GM21423 (cell line): ENCODE measurements at regions not wholly inside any gene's neighbourhood (a gene's known extent, or its start where the extent isn't known, plus 50 kb on each side); places are given as distances from the start of the nearest gene placed in this dataset.
"Not testable (repeated sequence)": the region's sequence is repeated elsewhere in the genome, so short reads cannot be mapped to it uniquely, and the experiment has no call there.

ENCODE experiments used
- ATAC-seq: cut with Tn5 transposase; IDR thresholded peaks from one replicate; pipeline ENCODE4 v1.9.1; 2021; ENCODE audit warnings: mild to moderate bottlenecking, moderate library complexity; ENCODE audit not compliant: unreplicated experiment

DNA sequence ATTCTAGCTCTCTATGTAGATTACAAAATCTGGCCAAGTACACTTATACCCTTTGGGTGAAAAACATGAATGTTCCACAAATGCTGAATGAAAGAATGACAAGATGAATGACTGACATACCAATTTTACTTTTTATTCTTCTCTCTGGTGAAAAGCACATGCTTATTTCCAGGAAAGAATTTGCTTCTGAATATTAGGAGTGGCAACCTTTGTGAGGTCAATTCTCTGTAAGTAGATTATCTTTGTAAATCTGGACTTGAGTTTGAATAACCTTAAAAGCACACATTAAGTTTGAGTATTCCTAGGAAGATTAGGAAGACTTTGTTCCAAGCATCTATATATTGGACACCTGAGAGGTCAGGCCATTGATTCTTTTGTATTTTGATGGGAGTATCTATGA is 78.1 kb upstream of the P2RY1 start:
- ATAC-seq, result no peak

DNA sequence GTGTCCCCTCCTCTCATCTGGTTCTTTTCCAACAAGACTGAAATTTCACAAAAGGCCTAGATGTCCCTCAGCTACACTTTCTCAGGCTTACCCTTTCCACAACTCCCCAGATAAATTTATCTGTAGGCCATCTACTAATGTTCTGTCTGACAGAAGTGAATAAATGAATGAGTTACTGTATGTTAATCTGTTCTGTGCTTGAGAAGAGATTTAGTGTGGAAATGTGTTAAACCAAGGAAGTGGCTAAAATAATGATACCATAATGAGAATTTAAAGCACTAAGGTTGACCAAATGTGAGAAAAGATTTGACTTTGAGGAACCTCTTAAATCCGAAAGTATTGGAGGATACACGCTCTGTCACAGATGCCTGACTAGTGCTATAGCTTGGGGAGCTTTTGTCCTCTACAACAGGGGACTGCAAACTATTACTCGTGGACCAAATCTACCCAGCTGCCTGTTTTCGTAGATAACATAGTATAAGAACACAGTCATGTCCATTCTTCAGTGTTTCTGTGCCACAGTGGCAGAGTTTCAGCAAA is 74.8 kb upstream of the P2RY1 start:
- no peak for ATAC-seq

DNA sequence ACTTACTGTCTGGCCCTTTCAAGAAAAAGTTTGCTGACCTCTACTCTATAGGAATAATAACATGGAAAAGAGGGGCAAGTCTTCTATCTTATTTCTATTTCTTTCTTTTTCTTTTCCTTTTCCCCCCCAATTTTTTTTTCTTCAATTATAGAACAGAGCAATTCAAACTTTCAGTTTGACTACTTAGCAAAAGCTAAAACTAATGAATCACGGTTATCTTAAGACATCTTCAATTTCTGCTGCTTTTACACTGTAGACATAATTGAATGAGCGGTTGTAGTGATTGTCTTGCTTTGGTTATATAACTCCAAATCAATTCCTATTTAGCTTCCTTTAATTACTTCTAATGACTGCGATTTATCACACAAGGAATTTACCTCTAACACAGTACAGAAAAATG is 74.3 kb upstream of the P2RY1 start:
- ATAC-seq, result no peak

DNA sequence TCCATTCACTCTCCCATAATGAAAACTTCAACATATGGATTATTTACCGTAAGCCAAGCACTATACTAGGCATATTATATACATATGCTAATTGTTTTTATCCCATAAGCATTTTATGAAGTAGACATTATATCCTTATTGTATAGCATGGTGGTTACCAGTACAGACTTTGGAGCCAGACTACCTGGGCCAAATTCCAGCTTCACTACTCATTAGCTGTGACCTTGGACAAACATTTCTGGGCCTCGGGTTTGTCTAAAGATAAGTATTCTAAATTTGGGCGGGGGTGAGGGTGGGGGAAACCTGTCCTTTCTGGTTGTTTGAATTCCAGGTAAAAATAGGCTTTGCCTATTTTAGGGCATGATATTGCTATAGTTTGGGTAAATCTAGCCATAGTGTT is 66.5 kb upstream of the P2RY1 start:
- no peak for ATAC-seq

DNA sequence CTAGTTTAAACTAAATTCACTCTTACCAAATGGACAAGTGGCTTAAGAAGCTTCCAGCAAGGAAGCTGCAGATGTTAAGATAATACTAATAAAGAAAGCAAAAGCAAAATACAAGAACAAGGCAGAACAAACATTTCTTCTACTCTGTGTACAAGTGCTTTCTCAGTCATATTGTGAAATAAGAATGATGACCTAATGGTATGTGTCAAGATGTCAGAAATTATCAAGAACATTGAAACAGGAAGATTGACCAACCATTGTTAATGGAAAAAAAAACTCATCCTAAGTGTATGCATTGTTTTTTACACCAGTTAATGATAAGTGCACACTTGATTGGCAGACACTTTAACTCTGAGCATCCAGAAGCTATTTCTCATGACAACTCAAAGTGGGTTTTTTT is 65.4 kb upstream of the P2RY1 start:
- ATAC-seq, result no peak

DNA sequence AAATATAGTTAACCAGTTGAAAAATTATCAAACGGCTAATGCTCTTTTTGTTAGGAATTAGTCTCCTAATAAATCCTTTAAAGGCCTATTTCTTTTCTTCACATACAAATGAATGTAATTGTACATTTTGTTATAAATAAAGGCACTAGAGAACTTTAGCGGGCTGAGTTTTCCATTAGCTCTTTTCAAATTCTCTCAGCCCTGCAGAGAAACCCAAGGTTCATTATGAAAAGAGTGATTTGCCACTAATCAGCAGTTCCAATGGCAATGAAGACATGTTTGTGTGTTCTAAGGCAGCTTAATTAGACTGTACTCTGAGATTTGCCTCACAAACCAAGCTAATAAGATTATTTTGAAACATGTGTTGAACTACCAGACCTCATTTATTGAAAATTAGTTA is 64.6 kb upstream of the P2RY1 start:
- no peak for ATAC-seq

GRCh38 chr3:152771120-152771519 is 63.8 kb upstream of the P2RY1 start:
- no peak for ATAC-seq

GRCh38 chr3:152772674-152773225 is 62.2 kb upstream of the P2RY1 start:
- no peak for ATAC-seq

DNA sequence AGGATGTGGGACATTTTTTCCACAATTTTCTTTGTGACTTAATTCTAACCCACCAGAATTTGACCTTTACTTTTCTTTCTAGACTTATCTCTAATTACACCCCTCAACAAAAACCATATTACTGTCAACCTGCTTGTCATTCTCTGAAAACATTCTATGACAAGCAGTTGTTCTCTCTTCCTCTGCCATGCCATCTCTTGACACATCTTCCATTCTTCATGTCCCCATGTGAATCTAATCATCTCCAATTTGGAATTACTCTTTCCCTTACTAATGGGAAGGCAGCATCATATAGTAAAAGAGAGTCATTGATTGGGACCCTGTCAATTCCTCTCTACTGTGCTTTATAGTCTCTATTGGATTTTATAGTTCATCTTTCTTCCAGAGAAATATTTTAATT is 61.3 kb upstream of the P2RY1 start:
- ATAC-seq, result no peak

- not testable (repeated sequence) for ATAC-seq
These were observed 60.7 kb upstream of the P2RY1 start for GRCh38 chr3:152774230-152774629.

- ATAC-seq, result no peak
These were observed 56.9 kb upstream of the P2RY1 start for GRCh38 chr3:152778022-152778421.

- ATAC-seq, result no peak
These were observed 55.3 kb upstream of the P2RY1 start for GRCh38 chr3:152779653-152780052.

DNA sequence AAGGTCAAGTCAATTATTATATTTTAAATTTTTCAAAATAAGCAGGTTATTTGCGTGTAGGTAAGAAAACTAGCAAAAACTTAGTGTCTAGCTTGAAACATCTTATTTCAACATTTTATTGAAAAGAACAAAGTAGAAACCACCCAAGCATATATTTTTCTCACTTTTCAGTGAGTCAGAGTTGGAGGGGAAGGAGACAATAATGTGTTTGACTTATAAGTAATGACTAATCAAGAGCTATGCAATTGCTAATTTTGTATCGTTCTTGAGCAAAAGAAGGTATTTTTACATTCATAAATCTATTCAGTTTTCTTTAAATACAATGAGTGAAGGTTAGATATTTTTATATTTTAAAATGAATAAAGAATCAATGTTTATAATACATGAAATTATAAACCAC is 54.4 kb upstream of the P2RY1 start:
- ATAC-seq, result no peak

DNA sequence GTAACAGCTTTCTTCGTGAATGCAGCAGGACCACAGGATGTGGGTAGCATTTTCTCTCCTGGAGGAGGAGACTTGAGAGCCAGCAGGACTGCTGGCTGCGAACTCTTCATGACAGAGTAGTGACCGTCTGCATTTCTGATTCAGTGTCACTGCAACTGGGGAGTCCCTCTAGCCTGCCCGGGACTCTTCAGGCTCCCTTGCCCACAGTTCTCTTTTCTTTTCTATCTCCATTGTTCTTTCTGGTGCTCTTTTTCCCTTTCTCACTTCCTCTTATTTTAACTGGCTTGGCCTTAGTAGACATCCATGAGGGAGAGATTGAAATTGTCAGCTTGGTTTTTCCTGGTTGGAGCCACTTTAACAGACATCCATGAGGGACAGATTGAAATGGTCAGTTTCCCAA is 49.9 kb upstream of the P2RY1 start:
- ATAC-seq, result no peak
